ENCODE measurements at regions not wholly inside any gene's neighbourhood (a gene's known extent, or its start where the extent isn't known, plus 50 kb on each side); places are given as distances from the start of the nearest gene placed in this dataset.

DNA sequence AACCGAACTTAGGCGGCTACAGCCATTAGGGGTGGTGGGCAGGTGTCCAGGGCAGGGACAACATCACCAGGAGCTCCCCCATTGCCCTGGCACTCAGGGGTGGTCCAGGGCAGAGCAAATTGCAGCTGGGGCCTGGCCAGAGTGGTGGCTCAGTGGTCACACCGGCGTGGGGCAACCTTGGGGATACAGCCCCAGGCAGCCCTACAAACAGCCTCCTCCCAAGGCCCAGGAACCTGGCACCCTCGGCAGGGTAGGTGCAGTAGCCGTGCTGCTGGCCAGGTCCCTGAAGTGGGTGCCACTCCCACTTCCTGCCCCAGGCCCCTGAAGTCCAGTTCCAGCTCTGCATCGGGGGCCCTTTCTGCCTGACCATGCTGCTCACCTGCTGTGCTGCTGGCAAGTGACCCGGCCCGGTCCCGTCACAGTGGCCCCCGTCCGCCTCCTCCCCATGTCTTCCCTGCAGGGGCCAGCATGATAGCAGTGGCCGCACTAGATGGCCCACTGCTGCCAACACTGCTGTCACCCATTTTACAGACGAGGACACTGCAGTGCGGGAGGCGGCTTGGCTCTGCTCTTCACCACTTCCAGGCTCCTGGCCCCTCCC, 712.8 kb downstream of the MATN1 start:
- H3K4me3 ChIP-seq (ENCODE audit: low read depth in 1 of 2, low read length in 2 of 2), result no peak overlapping the region
- no peaks in the 10 kb centered on the region for H3K9me3 ChIP-seq (ENCODE audit: control insufficient read depth in 2 of 2, insufficient read depth in 1 of 2, low read depth in 1 of 2, low read length in 1 of 2)
- H3K36me3 ChIP-seq (ENCODE audit: control insufficient read depth in 2 of 2, insufficient read depth in 2 of 2, low read length in 1 of 2), result no peaks in the 10 kb centered on the region
- H3K4me1 ChIP-seq (ENCODE audit: control insufficient read depth in 2 of 2, insufficient read depth in 2 of 2, low read length in 1 of 2), result no peaks in the 10 kb centered on the region
- H3K27ac ChIP-seq (ENCODE audit: low read depth in 2 of 2, low read length in 1 of 2), result no peak overlapping the region
- H3K27me3 ChIP-seq (ENCODE audit: control insufficient read depth in 1 of 2, insufficient read depth in 2 of 2, low read length in 2 of 2), result no peaks in the 10 kb centered on the region
- 74 to 79% methylated on average over 16 of the region's 16 CpGs for WGBS, 2 donors

DNA sequence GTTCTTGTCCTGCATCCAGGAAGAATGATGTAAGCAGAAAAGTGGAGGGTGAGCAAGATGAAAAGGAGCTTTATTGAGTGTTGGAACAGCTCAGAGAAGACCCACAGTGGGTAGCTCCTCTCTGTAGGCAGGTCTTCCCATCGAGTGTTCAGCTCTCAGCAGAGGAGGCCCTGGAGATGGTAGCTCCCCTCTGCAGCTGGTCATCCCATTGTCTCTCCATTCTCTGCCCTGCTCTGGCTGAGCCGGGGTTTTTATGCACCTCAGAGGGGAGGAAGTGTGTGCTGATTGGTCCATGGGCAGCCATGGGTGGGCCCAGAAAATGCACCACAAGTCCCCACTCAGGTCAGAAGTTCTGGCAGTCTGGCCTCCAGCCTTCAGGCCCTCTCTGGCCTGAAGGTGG, 713.7 kb downstream of the MATN1 start:
- no peaks in the 10 kb centered on the region for H3K4me1 ChIP-seq (ENCODE audit: control insufficient read depth in 2 of 2, insufficient read depth in 2 of 2, low read length in 1 of 2)
- H3K4me3 ChIP-seq (ENCODE audit: low read depth in 1 of 2, low read length in 2 of 2), result no peak overlapping the region
- H3K36me3 ChIP-seq (ENCODE audit: control insufficient read depth in 2 of 2, insufficient read depth in 2 of 2, low read length in 1 of 2), result no peaks in the 10 kb centered on the region
- 50 to 80% methylated on average over 2 of the region's 2 CpGs for WGBS, 2 donors
- H3K9me3 ChIP-seq (ENCODE audit: control insufficient read depth in 2 of 2, insufficient read depth in 1 of 2, low read depth in 1 of 2, low read length in 1 of 2), result no peaks in the 10 kb centered on the region
- H3K27ac ChIP-seq (ENCODE audit: low read depth in 2 of 2, low read length in 1 of 2), result no peak overlapping the region
- H3K27me3 ChIP-seq (ENCODE audit: control insufficient read depth in 1 of 2, insufficient read depth in 2 of 2, low read length in 2 of 2), result no peaks in the 10 kb centered on the region

DNA sequence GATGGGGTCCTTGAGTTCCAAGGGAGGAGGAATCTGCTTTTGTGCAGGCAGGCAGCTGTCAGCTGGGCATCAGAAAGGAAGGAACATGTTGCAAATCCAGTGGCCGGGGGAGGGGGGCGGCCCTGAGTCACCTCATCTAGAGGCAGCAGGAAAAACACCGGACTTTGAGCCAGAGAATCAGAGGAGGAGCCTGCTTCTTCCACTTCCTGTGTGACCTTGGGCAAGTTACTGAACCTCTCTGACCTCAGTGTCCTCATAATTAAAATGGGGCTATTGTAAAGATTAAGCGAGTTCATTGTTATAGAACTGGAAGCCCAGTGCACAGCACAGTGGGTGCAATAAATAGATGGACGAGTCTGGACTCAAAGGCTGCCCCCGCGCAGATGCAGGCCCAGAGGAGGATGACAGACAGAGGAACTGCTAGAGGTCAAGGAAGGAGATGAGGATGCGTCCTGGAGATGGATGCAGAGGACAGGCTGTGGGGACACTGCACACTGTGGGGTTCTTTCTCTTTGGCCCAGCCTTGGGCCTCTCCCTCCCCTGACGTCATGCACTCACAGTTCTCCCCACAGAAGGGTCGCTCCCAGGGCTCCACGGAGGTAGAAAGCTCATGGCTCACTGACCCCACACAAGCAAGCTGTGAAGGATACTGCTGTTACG, 714.3 kb downstream of the MATN1 start:
- H3K27ac ChIP-seq (ENCODE audit: low read depth in 2 of 2, low read length in 1 of 2), result no peak overlapping the region
- 68 to 70% methylated on average over 12 of the region's 12 CpGs for WGBS, 2 donors
- no peak overlapping the region for H3K4me3 ChIP-seq (ENCODE audit: low read depth in 1 of 2, low read length in 2 of 2)
- H3K36me3 ChIP-seq (ENCODE audit: control insufficient read depth in 2 of 2, insufficient read depth in 2 of 2, low read length in 1 of 2), result no peaks in the 10 kb centered on the region
- no peaks in the 10 kb centered on the region for H3K4me1 ChIP-seq (ENCODE audit: control insufficient read depth in 2 of 2, insufficient read depth in 2 of 2, low read length in 1 of 2)
- no peaks in the 10 kb centered on the region for H3K9me3 ChIP-seq (ENCODE audit: control insufficient read depth in 2 of 2, insufficient read depth in 1 of 2, low read depth in 1 of 2, low read length in 1 of 2)
- H3K27me3 ChIP-seq (ENCODE audit: control insufficient read depth in 1 of 2, insufficient read depth in 2 of 2, low read length in 2 of 2), result no peaks in the 10 kb centered on the region

DNA sequence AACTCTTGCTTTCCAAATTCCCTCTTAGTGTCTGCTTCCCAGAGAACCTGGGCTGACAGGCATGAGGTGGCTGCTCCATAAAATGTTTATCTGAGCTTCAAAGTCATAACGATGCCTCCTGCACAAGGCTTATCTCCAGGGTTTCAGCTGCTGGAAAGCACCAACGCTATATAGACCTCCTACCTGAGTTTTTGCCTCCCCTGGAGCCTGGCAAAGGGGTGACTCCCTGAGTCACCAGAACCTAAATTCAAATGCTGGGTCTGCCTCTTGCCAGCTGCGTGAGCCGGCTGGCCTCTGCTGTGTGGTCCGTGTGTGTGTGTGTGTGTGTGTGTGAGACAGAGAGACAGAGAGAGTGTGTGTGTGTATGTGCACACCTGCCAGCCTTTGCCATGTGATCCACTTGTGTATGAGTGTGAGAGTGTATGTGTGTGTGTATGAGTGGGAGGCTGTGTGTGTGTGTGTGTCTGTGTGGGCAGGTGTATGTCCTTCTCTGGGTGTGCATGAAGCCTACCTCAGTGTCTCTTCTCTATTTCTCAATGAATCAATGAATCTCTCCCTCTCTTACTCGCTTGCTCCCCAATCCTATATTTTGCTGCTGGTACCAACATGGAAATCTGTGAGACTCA, 714.9 kb downstream of the MATN1 start:
- Histone ChIP-seq H3K4me1 (ENCODE audit: control insufficient read depth in 2 of 2, insufficient read depth in 2 of 2, low read length in 1 of 2) (no peaks in the 10 kb centered on the region), H3K36me3 (ENCODE audit: control insufficient read depth in 2 of 2, insufficient read depth in 2 of 2, low read length in 1 of 2) (no peaks in the 10 kb centered on the region), H3K9me3 (ENCODE audit: control insufficient read depth in 2 of 2, insufficient read depth in 1 of 2, low read depth in 1 of 2, low read length in 1 of 2) (no peaks in the 10 kb centered on the region), H3K27ac (ENCODE audit: low read depth in 2 of 2, low read length in 1 of 2) (no peak overlapping the region), H3K4me3 (ENCODE audit: low read depth in 1 of 2, low read length in 2 of 2) (no peak overlapping the region), H3K27me3 (ENCODE audit: control insufficient read depth in 1 of 2, insufficient read depth in 2 of 2, low read length in 2 of 2) (no peaks in the 10 kb centered on the region)
- WGBS, 2 donors, result 45 to 49% methylated on average over 6 of the region's 6 CpGs

DNA sequence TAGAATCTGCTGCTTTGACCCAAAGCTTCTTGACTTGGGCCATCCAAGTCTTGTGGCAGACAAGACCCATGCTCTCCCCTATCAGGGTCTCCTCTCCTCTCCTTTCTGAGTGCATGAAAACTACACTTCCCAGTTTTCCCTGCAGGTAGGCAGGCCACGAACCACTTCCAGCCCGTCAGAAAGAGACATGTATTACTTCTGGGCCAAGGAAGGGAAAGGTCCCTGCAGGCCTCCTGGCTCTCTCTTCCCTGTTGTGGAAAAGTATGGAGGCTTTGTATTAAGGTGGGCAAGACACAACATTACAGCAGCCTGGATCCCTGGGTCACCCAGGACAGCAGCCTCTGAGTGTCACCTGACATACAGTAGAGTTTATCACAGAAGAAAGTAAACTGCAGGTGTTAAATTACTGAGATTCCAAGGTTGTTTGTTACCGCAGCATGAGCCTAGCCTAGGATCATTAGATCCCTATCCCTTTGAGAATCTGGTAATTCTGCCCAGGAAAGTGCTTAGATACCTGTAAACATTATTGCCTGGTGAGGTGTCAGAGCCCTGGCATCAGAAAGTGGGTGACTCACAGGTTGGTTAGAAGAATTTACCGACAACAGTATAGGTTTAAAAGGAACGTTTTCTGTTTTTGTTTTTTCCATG, 717.3 kb downstream of the MATN1 start:
- Histone ChIP-seq H3K27me3 (ENCODE audit: control insufficient read depth in 1 of 2, insufficient read depth in 2 of 2, low read length in 2 of 2) (no peaks in the 10 kb centered on the region), H3K9me3 (ENCODE audit: control insufficient read depth in 2 of 2, insufficient read depth in 1 of 2, low read depth in 1 of 2, low read length in 1 of 2) (no peaks in the 10 kb centered on the region), H3K27ac (ENCODE audit: low read depth in 2 of 2, low read length in 1 of 2) (no peak overlapping the region), H3K36me3 (ENCODE audit: control insufficient read depth in 2 of 2, insufficient read depth in 2 of 2, low read length in 1 of 2) (no peaks in the 10 kb centered on the region), H3K4me3 (ENCODE audit: low read depth in 1 of 2, low read length in 2 of 2) (no peak overlapping the region), H3K4me1 (ENCODE audit: control insufficient read depth in 2 of 2, insufficient read depth in 2 of 2, low read length in 1 of 2) (no peaks in the 10 kb centered on the region)
- WGBS, 2 donors, result 26 to 31% methylated on average over 5 of the region's 5 CpGs

DNA sequence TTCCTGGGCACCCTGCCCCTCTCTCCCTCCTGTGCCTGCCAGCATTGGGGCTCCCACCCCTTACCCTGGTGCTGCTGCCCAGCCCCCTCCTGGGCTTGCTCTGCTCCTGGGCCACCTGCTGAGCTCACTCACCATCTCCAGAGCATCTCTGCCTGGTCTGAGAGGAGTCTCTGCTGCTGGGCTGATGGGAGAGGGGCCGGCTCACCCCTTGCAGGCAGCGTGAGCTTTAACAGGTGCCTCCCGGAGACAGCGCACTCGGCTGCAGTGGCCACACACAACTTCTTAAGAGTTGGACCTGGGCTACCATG, 721.7 kb downstream of the MATN1 start:
- H3K27me3 ChIP-seq (ENCODE audit: control insufficient read depth in 1 of 2, insufficient read depth in 2 of 2, low read length in 2 of 2), result no peaks in the 10 kb centered on the region
- no peaks in the 10 kb centered on the region for H3K36me3 ChIP-seq (ENCODE audit: control insufficient read depth in 2 of 2, insufficient read depth in 2 of 2, low read length in 1 of 2)
- WGBS, 2 donors, result 64 to 81% methylated on average over 5 of the region's 5 CpGs
- no peaks in the 10 kb centered on the region for H3K4me1 ChIP-seq (ENCODE audit: control insufficient read depth in 2 of 2, insufficient read depth in 2 of 2, low read length in 1 of 2)
- H3K27ac ChIP-seq (ENCODE audit: low read depth in 2 of 2, low read length in 1 of 2), result no peak overlapping the region
- H3K4me3 ChIP-seq (ENCODE audit: low read depth in 1 of 2, low read length in 2 of 2), result no peak overlapping the region
- H3K9me3 ChIP-seq (ENCODE audit: control insufficient read depth in 2 of 2, insufficient read depth in 1 of 2, low read depth in 1 of 2, low read length in 1 of 2), result peaks cover 0 to 6% of the 10 kb centered on the region in 2 donors

DNA sequence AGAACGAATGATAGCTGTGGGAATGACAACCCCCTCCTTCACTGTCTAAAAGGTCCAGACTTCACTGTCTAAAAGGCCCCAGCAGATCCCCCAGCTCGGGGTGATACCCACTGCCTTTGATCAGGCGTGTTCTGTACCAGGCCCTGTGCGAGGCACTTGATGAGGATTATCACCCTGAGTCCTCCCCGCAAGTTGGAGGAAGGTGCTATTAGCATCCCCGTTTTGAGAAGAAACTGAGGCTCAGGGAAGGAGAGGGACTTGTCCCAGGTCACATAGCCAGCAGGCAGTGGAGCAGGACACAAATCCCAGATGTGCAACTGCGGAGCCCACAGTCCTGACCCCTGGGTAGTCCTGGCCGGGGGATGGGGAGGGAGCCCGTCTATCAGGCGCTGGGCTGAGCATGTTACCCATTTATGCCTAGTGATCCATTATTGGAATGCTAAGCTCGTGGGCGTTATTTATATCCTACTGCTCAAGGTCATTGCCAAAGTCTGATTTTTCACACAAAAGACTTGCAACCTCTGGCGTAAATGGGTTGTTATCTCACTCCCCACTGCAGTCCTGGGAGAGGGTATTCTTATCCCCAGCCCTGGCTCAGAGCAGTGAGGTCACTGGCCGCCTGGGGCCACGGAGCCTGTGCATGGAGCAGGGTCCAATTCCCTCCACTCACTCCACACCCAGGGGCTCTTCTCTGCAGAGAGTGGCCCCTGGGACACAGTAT, 722.2 kb downstream of the MATN1 start:
- Histone ChIP-seq H3K9me3 (ENCODE audit: control insufficient read depth in 2 of 2, insufficient read depth in 1 of 2, low read depth in 1 of 2, low read length in 1 of 2) (peaks cover 0 to 6% of the 10 kb centered on the region in 2 donors), H3K27me3 (ENCODE audit: control insufficient read depth in 1 of 2, insufficient read depth in 2 of 2, low read length in 2 of 2) (no peaks in the 10 kb centered on the region), H3K4me3 (ENCODE audit: low read depth in 1 of 2, low read length in 2 of 2) (no peak overlapping the region), H3K4me1 (ENCODE audit: control insufficient read depth in 2 of 2, insufficient read depth in 2 of 2, low read length in 1 of 2) (no peaks in the 10 kb centered on the region), H3K36me3 (ENCODE audit: control insufficient read depth in 2 of 2, insufficient read depth in 2 of 2, low read length in 1 of 2) (no peaks in the 10 kb centered on the region), H3K27ac (ENCODE audit: low read depth in 2 of 2, low read length in 1 of 2) (no peak overlapping the region)
- 58 to 61% methylated on average over 15 of the region's 15 CpGs for WGBS, 2 donors

DNA sequence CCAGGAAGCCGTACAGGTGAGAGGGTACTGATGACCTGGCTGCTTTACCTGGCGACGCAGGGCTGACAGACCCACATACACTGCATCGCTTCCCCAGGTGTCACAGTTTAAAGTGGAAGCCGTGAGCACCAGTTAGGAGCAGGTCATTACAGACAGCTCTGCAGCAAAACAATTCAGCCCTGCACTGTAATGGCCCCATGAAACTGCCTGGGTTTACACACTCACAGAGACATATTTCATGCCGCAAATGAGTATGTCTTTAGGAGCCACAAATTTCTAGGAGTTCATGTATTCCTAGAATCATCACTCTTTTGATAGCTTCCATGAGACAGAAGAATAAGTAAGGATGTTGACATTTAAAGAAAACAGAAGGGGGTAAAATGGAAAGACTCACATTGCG, 723.1 kb downstream of the MATN1 start:
- WGBS, 2 donors, result 83 to 88% methylated on average over 7 of the region's 7 CpGs
- H3K36me3 ChIP-seq (ENCODE audit: control insufficient read depth in 2 of 2, insufficient read depth in 2 of 2, low read length in 1 of 2), result no peaks in the 10 kb centered on the region
- no peaks in the 10 kb centered on the region for H3K4me1 ChIP-seq (ENCODE audit: control insufficient read depth in 2 of 2, insufficient read depth in 2 of 2, low read length in 1 of 2)
- H3K27ac ChIP-seq (ENCODE audit: low read depth in 2 of 2, low read length in 1 of 2), result no peak overlapping the region
- H3K9me3 ChIP-seq (ENCODE audit: control insufficient read depth in 2 of 2, insufficient read depth in 1 of 2, low read depth in 1 of 2, low read length in 1 of 2), result peaks cover 0 to 6% of the 10 kb centered on the region in 2 donors
- no peaks in the 10 kb centered on the region for H3K27me3 ChIP-seq (ENCODE audit: control insufficient read depth in 1 of 2, insufficient read depth in 2 of 2, low read length in 2 of 2)
- H3K4me3 ChIP-seq (ENCODE audit: low read depth in 1 of 2, low read length in 2 of 2), result no peak overlapping the region

DNA sequence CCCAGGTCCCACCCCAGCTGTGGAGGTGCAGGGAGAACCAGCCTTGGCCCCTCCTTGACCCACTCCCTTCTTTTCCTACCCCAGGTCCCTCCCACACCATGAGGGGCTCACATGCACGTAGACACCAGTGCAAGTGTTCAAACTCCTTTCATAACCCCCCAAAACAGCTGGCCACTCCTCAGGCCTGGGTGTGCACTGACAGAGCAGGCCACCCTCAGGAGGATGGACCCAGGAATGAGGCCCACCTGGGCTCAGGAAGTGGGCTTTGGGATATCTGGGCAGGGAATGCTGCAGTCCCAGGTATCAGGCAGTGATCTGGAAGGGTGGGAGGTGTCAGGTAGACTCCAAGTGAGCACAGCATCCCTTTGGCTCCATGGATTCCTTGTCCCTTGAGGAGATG, 723.8 kb downstream of the MATN1 start:
- H3K9me3 ChIP-seq (ENCODE audit: control insufficient read depth in 2 of 2, insufficient read depth in 1 of 2, low read depth in 1 of 2, low read length in 1 of 2), result peaks cover 0 to 6% of the 10 kb centered on the region in 2 donors
- H3K4me1 ChIP-seq (ENCODE audit: control insufficient read depth in 2 of 2, insufficient read depth in 2 of 2, low read length in 1 of 2), result no peaks in the 10 kb centered on the region
- no peak overlapping the region for H3K4me3 ChIP-seq (ENCODE audit: low read depth in 1 of 2, low read length in 2 of 2)
- WGBS, 2 donors, result 78 to 79% methylated on average over 1 of the region's 1 CpG
- H3K27ac ChIP-seq (ENCODE audit: low read depth in 2 of 2, low read length in 1 of 2), result no peak overlapping the region
- H3K36me3 ChIP-seq (ENCODE audit: control insufficient read depth in 2 of 2, insufficient read depth in 2 of 2, low read length in 1 of 2), result no peaks in the 10 kb centered on the region
- H3K27me3 ChIP-seq (ENCODE audit: control insufficient read depth in 1 of 2, insufficient read depth in 2 of 2, low read length in 2 of 2), result no peaks in the 10 kb centered on the region

Measured in esophagus (tissue), 2 donors.